HFF-Myc (cell line): ENCODE measurements at regions not wholly inside any gene's neighbourhood (a gene's known extent, or its start where the extent isn't known, plus 50 kb on each side); places are given as distances from the start of the nearest gene placed in this dataset.

ENCODE experiments used
- DNase-seq: peaks from one replicate; pipeline ENCODE4 v3.0.0-alpha.2; 2011; ENCODE audit warnings: low read depth; ENCODE audit errors: extremely low read depth
- H3K4me3 ChIP-seq: replicated peaks from 2 replicates; pipeline ENCODE4 v1.5.1; 2011; ENCODE audit warnings: low read depth, mild to moderate bottlenecking, control low read depth, low read length
- CTCF ChIP-seq: IDR thresholded peaks from 2 replicates; pipeline ENCODE4 v1.5.1; 2012; ENCODE audit warnings: mild to moderate bottlenecking, low read depth, low read length, control low read depth; ENCODE audit errors: missing control alignments

- no peak for DNase-seq
- TF ChIP-seq CTCF = no peak
Measured at GRCh38 chr2:173843526-173843925, 121.6 kb downstream of the SP3 start.

GRCh38 chr2:173851141-173851641, 114.0 kb downstream of the SP3 start:
- H3K4me3 ChIP-seq = no peak overlapping the region
- DNase-seq = peak; percentile 16
- no peak for TF ChIP-seq CTCF

More at GRCh38 chr2:173843526-173843925, 121.6 kb downstream of the SP3 start:
- H3K4me3 ChIP-seq = no peak overlapping the region

- no peak for TF ChIP-seq CTCF
- DNase-seq = no peak
- H3K4me3 ChIP-seq = no peak overlapping the region
Measured at GRCh38 chr2:173854141-173854540, 111.0 kb downstream of the SP3 start.

GRCh38 chr2:173854840-173855239, 110.3 kb downstream of the SP3 start:
- peak; percentile 31 for DNase-seq

GRCh38 chr2:173855661-173856060, 109.5 kb downstream of the SP3 start:
- H3K4me3 ChIP-seq = no peak overlapping the region
- no peak for TF ChIP-seq CTCF
- no peak for DNase-seq

More at GRCh38 chr2:173854840-173855239, 110.3 kb downstream of the SP3 start:
- H3K4me3 ChIP-seq = no peak overlapping the region
- no peak for TF ChIP-seq CTCF
